SK-N-SH (cell line): ENCODE measurements at regions not wholly inside any gene's neighbourhood (a gene's known extent, or its start where the extent isn't known, plus 50 kb on each side); places are given as distances from the start of the nearest gene placed in this dataset.

Source experiments
- CTCF ChIA-PET: fragments of 300-600, 350-600 bp; formaldehyde crosslinking; extraction: SDS; loops from one replicate; lab custom pipeline; 2021; lab: Yijun Ruan, JAX
- POLR2A ChIA-PET: fragments of 350-600 bp; sonication (Branson Sonifier 250); formaldehyde crosslinking; extraction: SDS; loops from one replicate; lab custom pipeline; 2020; ENCODE audit warnings: antibody characterized with exemption, inconsistent platforms; lab: Yijun Ruan, JAX
- DNase-seq: peaks from one replicate; pipeline ENCODE4 v3.0.0; 2012
- H2AFZ ChIP-seq: fragments of 200-600 bp; sonication (generic); 2 replicates; pipeline ENCODE4 v1.8.1; 2016; ENCODE audit warnings: antibody characterized with exemption, mild to moderate bottlenecking, low read depth
- H3F3A ChIP-seq: fragments of 200-600 bp; sonication (generic); replicated peaks from 2 replicates; pipeline ENCODE3; 2016; ENCODE audit warnings: antibody characterized with exemption, mild to moderate bottlenecking; ENCODE audit not compliant: insufficient read depth
- H3K27ac ChIP-seq, 2 experiments: fragments of 200-500 bp in 1 of 2; fragments of 200-600 bp in 1 of 2; sonication (Bioruptor generic) in 1 of 2; sonication (generic), shearing (Covaris generic) in 1 of 2; 2 replicates each; pipeline versions ENCODE4 v1.5.1 to v1.6.1; 2014 to 2016; ENCODE audit warnings: low read depth in 2 of 2, inconsistent platforms in 1 of 2, low read length in 1 of 2, mild to moderate bottlenecking in 1 of 2, mixed read lengths in 1 of 2
- H3K27me3 ChIP-seq: fragments of 200-600 bp; sonication (generic), shearing (Covaris generic); 2 replicates; pipeline ENCODE4 v1.6.1; 2016; ENCODE audit warnings: mixed run types; ENCODE audit not compliant: insufficient read depth
- H3K36me3 ChIP-seq, 2 experiments: fragments of 200-500 bp in 1 of 2; fragments of 200-600 bp in 1 of 2; sonication (Bioruptor generic) in 1 of 2; sonication (generic) in 1 of 2; replicated peaks in 1 of 2; 2 replicates each; pipeline versions ENCODE3 to v1.5.1; 2014 to 2016; ENCODE audit warnings: low read length in 1 of 2, mild to moderate bottlenecking in 1 of 2; ENCODE audit not compliant: insufficient read depth in 2 of 2, control insufficient read depth in 1 of 2
- H3K4me1 ChIP-seq, 2 experiments: fragments of 200-500 bp in 1 of 2; fragments of 200-600 bp in 1 of 2; sonication (Bioruptor generic) in 1 of 2; sonication (generic), shearing (Covaris generic) in 1 of 2; 2 replicates each; pipeline versions ENCODE4 v1.5.1 to v1.6.1; 2014 to 2016; ENCODE audit warnings: low read depth in 1 of 2, low read length in 1 of 2, mixed run types in 1 of 2; ENCODE audit not compliant: insufficient read depth in 2 of 2, control insufficient read depth in 1 of 2
- H3K4me2 ChIP-seq: fragments of 200-600 bp; sonication (generic), shearing (Covaris generic); 2 replicates; pipeline ENCODE4 v1.6.1; 2017; ENCODE audit warnings: mixed run types
- H3K4me3 ChIP-seq, 2 experiments: fragments of 200-500 bp in 1 of 2; fragments of 200-600 bp in 1 of 2; sonication (Bioruptor generic) in 1 of 2; sonication (generic), shearing (Covaris generic) in 1 of 2; 2 replicates each; pipeline versions ENCODE4 v1.5.1 to v1.8.1; 2014 to 2016; ENCODE audit warnings: low read depth in 2 of 2, inconsistent platforms in 1 of 2, low read length in 1 of 2, mild to moderate bottlenecking in 1 of 2, mixed read lengths in 1 of 2, moderate library complexity in 1 of 2
- H3K79me2 ChIP-seq: fragments of 200-600 bp; sonication (generic); 2 replicates; pipeline ENCODE4 v1.8.1; 2017; ENCODE audit warnings: mild to moderate bottlenecking; ENCODE audit not compliant: insufficient read depth
- H3K9ac ChIP-seq: fragments of 200-600 bp; sonication (generic); 2 replicates; pipeline ENCODE4 v1.6.1; 2017; ENCODE audit warnings: mixed run types
- H3K9me2 ChIP-seq: fragments of 200-600 bp; sonication (generic); 2 replicates; pipeline ENCODE4 v1.6.1; 2017; ENCODE audit warnings: mixed run types
- H3K9me3 ChIP-seq: fragments of 200-600 bp; sonication (generic); 2 replicates; pipeline ENCODE4 v1.6.1; 2017; ENCODE audit warnings: mixed run types, mild to moderate bottlenecking, moderate library complexity
- H4K20me1 ChIP-seq: fragments of 200-600 bp; sonication (generic); 2 replicates; pipeline ENCODE4 v1.6.1; 2017; ENCODE audit warnings: mild to moderate bottlenecking, mixed run types; ENCODE audit not compliant: insufficient read depth
- CHD2 ChIP-seq: fragments of 150-350 bp; IDR thresholded peaks from 2 replicates; pipeline ENCODE4 v1.6.1; 2018; ENCODE audit warnings: low read length; ENCODE audit not compliant: partially characterized antibody
- ELF1 ChIP-seq: IDR thresholded peaks from 2 replicates; pipeline ENCODE4 v1.4.0; 2012
- EZH2phosphoT487 ChIP-seq: fragments of 200-600 bp; sonication (generic); IDR thresholded peaks from 2 replicates; pipeline ENCODE4 v1.6.1; 2017; ENCODE audit warnings: low read depth, mixed run types, mild to moderate bottlenecking, antibody characterized with exemption, moderate library complexity, borderline replicate concordance
- FOXJ3 ChIP-seq: sonication (generic); formaldehyde crosslinking; IDR thresholded peaks from 2 replicates; pipeline ENCODE4 v1.5.1; 2020; ENCODE audit warnings: mild to moderate bottlenecking, missing genetic modification reagents
- FOXM1 ChIP-seq: IDR thresholded peaks from 2 replicates; pipeline ENCODE4 v1.4.0; 2012; ENCODE audit warnings: low read depth, mild to moderate bottlenecking
- JUND ChIP-seq: IDR thresholded peaks from 2 replicates; pipeline ENCODE4 v1.4.0; 2012
- MEF2A ChIP-seq: IDR thresholded peaks from 2 replicates; pipeline ENCODE4 v1.4.0; 2012; ENCODE audit warnings: low read depth, borderline replicate concordance
- NFIC ChIP-seq: IDR thresholded peaks from 2 replicates; pipeline ENCODE4 v1.4.0; 2012; ENCODE audit warnings: borderline replicate concordance
- POLR2AphosphoS5 ChIP-seq: IDR thresholded peaks from 2 replicates; pipeline ENCODE4 v1.6.1; 2012; ENCODE audit warnings: low read depth, low read length
- RAD21 ChIP-seq: IDR thresholded peaks from 2 replicates; pipeline ENCODE4 v1.6.1; 2012; ENCODE audit warnings: mild to moderate bottlenecking, low read length
- RXRA ChIP-seq: IDR thresholded peaks from 2 replicates; pipeline ENCODE4 v1.4.0; 2012; ENCODE audit warnings: low read depth, mild to moderate bottlenecking, borderline replicate concordance
- SIN3A ChIP-seq: IDR thresholded peaks from 2 replicates; pipeline ENCODE4 v1.6.1; 2012; ENCODE audit warnings: low read depth, mild to moderate bottlenecking, low read length, moderate library complexity, borderline replicate concordance
- SMC3 ChIP-seq: IDR thresholded peaks from 2 replicates; pipeline ENCODE4 v1.6.1; 2012; ENCODE audit warnings: low read depth, low read length, improper control_type of control experiment
- WGBS: methylation state at CpG from one replicate; pipeline ENCODE4 v1.1.6; 2017; ENCODE audit warnings: low lambda C conversion rate; 5-methylcytosine and 5-hydroxymethylcytosine counted together
- TF ChIP-seq, protein P1 (sequence below): IDR thresholded peaks from 2 replicates; pipeline ENCODE4 v1.4.0; 2012; ENCODE audit warnings: low read depth, borderline replicate concordance
- TF ChIP-seq, protein P2 (sequence below): IDR thresholded peaks from 2 replicates; pipeline ENCODE4 v1.4.0; 2012; ENCODE audit warnings: low read depth
- TF ChIP-seq, protein P3 (sequence below): fragments of 200-600 bp; sonication (generic); IDR thresholded peaks from 2 replicates; pipeline ENCODE4 v1.6.1; 2017; ENCODE audit warnings: antibody characterized with exemption, mild to moderate bottlenecking, moderate library complexity

DNA sequence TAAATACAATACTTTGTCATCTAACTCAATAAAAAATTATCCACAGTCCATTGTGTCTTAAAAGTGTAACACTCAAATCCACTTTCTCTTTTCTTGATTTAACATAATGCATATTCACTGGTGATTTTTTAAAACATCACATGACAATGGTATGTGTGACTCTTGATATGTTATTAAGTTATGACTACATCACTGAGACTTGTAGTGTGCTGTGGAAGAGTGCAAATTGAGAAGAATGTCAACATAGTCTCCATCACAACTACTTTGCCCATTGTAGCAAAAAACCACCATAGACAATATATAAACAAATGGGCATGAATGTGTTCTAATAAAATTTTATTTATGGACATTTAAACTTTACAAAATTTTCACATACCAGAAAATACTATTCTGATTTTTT lies 380.7 kb upstream of the PMFBP1 start:
- H3K4me2 ChIP-seq, result no peak overlapping the region
- no peaks in the 10 kb centered on the region for H4K20me1 ChIP-seq
- H3K27ac ChIP-seq, result no peak overlapping the region
- H3K9ac ChIP-seq, result no peak overlapping the region
- no peak overlapping the region for H2AFZ ChIP-seq
- H3K36me3 ChIP-seq, result no peaks in the 10 kb centered on the region
- ChIA-PET POLR2A (no interaction called here), CTCF (no interaction called here)
- H3K79me2 ChIP-seq, result no peaks in the 10 kb centered on the region
- H3K4me3 ChIP-seq, result no peak overlapping the region
- TF ChIP-seq POLR2AphosphoS5 (no peak), EZH2phosphoT487 (no peak), NFIC (no peak), CHD2 (no peak)
- TF ChIP-seq, protein P1, sequence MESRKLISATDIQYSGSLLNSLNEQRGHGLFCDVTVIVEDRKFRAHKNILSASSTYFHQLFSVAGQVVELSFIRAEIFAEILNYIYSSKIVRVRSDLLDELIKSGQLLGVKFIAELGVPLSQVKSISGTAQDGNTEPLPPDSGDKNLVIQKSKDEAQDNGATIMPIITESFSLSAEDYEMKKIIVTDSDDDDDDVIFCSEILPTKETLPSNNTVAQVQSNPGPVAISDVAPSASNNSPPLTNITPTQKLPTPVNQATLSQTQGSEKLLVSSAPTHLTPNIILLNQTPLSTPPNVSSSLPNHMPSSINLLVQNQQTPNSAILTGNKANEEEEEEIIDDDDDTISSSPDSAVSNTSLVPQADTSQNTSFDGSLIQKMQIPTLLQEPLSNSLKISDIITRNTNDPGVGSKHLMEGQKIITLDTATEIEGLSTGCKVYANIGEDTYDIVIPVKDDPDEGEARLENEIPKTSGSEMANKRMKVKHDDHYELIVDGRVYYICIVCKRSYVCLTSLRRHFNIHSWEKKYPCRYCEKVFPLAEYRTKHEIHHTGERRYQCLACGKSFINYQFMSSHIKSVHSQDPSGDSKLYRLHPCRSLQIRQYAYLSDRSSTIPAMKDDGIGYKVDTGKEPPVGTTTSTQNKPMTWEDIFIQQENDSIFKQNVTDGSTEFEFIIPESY, result no peak
- TF ChIP-seq, protein P2, sequence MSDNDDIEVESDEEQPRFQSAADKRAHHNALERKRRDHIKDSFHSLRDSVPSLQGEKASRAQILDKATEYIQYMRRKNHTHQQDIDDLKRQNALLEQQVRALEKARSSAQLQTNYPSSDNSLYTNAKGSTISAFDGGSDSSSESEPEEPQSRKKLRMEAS, result no peak
- H3F3A ChIP-seq, result no peaks in the 10 kb centered on the region
- no peak for DNase-seq
- H3K4me1 ChIP-seq, result no peaks in the 10 kb centered on the region
- no peaks in the 10 kb centered on the region for H3K27me3 ChIP-seq
- H3K9me2 ChIP-seq, result no peaks in the 10 kb centered on the region
- no peaks in the 10 kb centered on the region for H3K9me3 ChIP-seq

DNA sequence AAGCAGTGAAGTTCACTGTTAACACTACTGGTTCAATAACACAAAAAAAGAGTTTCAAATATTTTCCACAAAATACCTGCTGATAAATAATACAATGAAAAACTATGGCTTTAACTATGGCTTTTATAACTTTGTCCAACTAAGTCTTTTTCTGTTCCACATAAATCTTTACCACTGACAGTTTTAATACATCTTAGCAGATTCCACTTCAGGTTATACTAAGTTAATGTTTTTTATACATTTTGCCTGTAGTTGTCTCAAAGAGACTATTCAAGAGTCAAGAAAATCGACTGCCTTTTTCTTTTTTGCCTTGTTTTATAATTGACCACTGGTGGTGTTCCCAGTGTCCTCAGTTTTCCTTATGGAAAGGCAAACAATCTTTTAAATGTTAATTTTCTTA lies 379.7 kb upstream of the PMFBP1 start:
- no peak for DNase-seq
- H3K4me3 ChIP-seq, result no peak overlapping the region
- H3K79me2 ChIP-seq, result no peaks in the 10 kb centered on the region
- H3K9me2 ChIP-seq, result no peaks in the 10 kb centered on the region
- H3K4me2 ChIP-seq, result no peak overlapping the region
- no peaks in the 10 kb centered on the region for H3K9me3 ChIP-seq
- no peaks in the 10 kb centered on the region for H4K20me1 ChIP-seq
- no peak overlapping the region for H3K9ac ChIP-seq
- ChIA-PET CTCF (no interaction called here), POLR2A (no interaction called here)
- H3K27me3 ChIP-seq, result no peaks in the 10 kb centered on the region
- no peaks in the 10 kb centered on the region for H3K36me3 ChIP-seq
- no peaks in the 10 kb centered on the region for H3K4me1 ChIP-seq
- WGBS, result 74% methylated on average over 1 of the region's 1 CpG
- no peak overlapping the region for H3K27ac ChIP-seq
- TF ChIP-seq EZH2phosphoT487, result no peak
- no peak for TF ChIP-seq RXRA
- H2AFZ ChIP-seq, result no peak overlapping the region
- no peaks in the 10 kb centered on the region for H3F3A ChIP-seq

DNA sequence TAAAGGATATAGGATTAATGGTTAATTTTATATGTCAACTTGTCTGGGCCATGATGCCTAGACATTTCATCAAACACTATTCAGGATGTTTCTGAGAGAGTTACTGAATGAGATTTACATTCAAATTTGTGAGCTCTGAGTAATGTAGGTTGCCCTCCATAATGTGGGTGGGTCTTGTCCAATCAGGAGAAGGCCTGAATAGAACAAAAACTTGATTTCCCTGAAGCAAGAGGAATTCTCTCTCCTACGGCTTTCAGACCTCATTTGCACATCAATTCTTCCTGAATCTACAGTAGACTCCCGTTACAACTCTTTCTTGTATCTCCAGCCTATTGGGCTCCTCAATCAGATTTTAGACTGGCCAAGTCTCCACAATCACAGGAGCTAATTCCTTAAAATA lies 377.9 kb upstream of the PMFBP1 start:
- ChIA-PET CTCF (no interaction called here), POLR2A (no interaction called here)
- Histone ChIP-seq H3K79me2 (no peaks in the 10 kb centered on the region), H3K36me3 (no peaks in the 10 kb centered on the region), H2AFZ (no peak overlapping the region), H3K4me3 (no peak overlapping the region), H3K9me2 (no peaks in the 10 kb centered on the region), H3K9ac (no peak overlapping the region), H3K27ac (no peak overlapping the region), H4K20me1 (no peaks in the 10 kb centered on the region), H3K4me1 (no peaks in the 10 kb centered on the region), H3K4me2 (no peak overlapping the region), H3F3A (no peaks in the 10 kb centered on the region), H3K27me3 (no peaks in the 10 kb centered on the region), H3K9me3 (no peaks in the 10 kb centered on the region)
- WGBS, result 88% methylated on average over 2 of the region's 2 CpGs
- TF ChIP-seq MEF2A (no peak), FOXM1 (no peak), RAD21 (no peak), ELF1 (no peak), SIN3A (no peak), NFIC (no peak), CHD2 (no peak), FOXJ3 (CRISPR knock-in tag) (no peak), JUND (no peak), SMC3 (no peak)
- TF ChIP-seq, protein P1, result no peak
- TF ChIP-seq, protein P3, sequence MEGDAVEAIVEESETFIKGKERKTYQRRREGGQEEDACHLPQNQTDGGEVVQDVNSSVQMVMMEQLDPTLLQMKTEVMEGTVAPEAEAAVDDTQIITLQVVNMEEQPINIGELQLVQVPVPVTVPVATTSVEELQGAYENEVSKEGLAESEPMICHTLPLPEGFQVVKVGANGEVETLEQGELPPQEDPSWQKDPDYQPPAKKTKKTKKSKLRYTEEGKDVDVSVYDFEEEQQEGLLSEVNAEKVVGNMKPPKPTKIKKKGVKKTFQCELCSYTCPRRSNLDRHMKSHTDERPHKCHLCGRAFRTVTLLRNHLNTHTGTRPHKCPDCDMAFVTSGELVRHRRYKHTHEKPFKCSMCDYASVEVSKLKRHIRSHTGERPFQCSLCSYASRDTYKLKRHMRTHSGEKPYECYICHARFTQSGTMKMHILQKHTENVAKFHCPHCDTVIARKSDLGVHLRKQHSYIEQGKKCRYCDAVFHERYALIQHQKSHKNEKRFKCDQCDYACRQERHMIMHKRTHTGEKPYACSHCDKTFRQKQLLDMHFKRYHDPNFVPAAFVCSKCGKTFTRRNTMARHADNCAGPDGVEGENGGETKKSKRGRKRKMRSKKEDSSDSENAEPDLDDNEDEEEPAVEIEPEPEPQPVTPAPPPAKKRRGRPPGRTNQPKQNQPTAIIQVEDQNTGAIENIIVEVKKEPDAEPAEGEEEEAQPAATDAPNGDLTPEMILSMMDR, result no peak
- DNase-seq, result no peak
